Epithelial cell of proximal tubule (primary cell): ENCODE measurements at regions not wholly inside any gene's neighbourhood (a gene's known extent, or its start where the extent isn't known, plus 50 kb on each side); places are given as distances from the start of the nearest gene placed in this dataset.

Source experiments
- DNase-seq: peaks from one replicate; pipeline ENCODE4 v3.0.0-alpha.2; 2011; ENCODE audit warnings: low read depth
- H3K4me3 ChIP-seq: 2 replicates; pipeline ENCODE4 v1.5.1; 2011; ENCODE audit warnings: low read depth, mild to moderate bottlenecking, low read length
- TF ChIP-seq, protein P1 (sequence below): conservative IDR thresholded peaks from 2 replicates; pipeline ENCODE4 v1.5.1; 2012; ENCODE audit warnings: low read depth, mild to moderate bottlenecking, low read length

DNA sequence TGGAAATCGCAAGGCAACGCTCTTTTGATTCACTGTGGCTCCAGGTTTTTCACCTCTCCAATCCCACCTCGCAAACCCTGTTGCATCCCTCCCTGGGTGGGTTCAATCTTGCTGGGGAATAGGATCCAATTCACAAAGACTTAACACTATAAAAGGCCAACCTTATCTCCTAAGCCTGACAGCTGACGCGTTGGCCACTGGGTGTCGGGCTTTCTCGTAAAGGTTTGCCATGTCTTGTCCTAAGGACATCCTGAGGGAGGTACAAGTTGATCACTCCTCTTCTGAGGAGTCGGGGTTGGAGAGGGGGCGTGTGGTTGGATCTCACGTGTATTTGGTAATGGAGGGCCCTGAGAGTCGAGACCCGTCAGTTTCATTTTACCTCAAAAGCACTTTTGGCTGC, 112.6 kb upstream of the FZD10 start:
- H3K4me3 ChIP-seq, result no peak overlapping the region
- TF ChIP-seq, protein P1, sequence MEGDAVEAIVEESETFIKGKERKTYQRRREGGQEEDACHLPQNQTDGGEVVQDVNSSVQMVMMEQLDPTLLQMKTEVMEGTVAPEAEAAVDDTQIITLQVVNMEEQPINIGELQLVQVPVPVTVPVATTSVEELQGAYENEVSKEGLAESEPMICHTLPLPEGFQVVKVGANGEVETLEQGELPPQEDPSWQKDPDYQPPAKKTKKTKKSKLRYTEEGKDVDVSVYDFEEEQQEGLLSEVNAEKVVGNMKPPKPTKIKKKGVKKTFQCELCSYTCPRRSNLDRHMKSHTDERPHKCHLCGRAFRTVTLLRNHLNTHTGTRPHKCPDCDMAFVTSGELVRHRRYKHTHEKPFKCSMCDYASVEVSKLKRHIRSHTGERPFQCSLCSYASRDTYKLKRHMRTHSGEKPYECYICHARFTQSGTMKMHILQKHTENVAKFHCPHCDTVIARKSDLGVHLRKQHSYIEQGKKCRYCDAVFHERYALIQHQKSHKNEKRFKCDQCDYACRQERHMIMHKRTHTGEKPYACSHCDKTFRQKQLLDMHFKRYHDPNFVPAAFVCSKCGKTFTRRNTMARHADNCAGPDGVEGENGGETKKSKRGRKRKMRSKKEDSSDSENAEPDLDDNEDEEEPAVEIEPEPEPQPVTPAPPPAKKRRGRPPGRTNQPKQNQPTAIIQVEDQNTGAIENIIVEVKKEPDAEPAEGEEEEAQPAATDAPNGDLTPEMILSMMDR, result no peak
- no peak for DNase-seq

DNA sequence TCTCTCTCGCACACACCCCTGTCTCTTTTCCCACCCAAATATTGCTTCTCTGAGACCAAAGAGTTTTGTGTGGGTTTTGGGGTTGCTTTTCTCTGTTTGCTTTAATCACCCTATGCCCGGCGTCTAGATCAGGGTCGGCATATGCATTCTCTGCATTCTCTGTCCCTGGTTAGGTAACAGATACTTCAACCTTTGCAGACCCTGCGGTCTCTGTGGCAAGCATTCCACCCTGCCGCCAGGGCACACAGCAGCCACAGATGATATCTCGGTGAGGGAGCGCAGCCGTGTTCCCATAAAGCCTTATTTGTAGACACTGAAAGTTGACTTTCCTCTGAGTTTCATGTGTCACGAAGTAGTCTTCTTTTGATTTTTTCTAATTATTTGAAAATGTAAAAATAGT, 110.4 kb upstream of the FZD10 start:
- H3K4me3 ChIP-seq, result no peak overlapping the region
- DNase-seq, result no peak
- TF ChIP-seq, protein P1, result no peak

DNA sequence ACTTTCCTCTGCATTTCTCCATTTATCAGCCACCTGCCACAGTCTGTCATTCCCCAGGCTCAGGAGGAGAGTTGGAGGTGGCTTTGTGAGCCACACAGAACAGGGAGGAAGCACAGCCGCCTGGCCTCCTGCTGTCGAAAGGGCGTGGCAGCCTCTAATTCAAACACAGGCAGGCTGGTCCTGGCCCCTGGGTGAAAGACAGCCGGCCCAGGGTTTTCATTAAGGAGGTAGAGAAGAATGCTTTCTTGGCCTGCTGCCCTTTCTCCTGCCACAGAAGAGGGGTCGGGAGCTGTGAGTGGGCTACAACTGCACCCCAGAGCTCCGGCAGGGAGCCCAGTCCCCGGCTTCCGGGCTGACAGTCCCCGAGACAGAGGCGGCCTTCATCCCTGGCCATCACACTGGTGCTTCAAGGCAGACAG, 108.6 kb upstream of the FZD10 start:
- no peak overlapping the region for H3K4me3 ChIP-seq
- TF ChIP-seq, protein P1, result no peak
- no peak for DNase-seq

DNA sequence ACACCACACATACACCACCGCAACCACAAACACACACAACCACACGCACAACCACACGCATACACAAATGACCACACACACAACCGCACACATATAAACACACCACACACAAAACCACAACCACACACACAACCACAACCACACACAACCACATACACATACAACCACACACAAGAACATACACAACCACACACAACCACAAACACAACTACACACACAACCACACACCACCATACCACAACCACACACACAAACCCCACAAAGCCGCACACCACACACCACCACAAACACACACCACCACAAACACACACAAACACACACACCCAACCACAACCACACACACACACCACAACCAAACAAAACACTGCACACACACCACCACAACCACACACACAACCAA, 107.5 kb upstream of the FZD10 start:
- TF ChIP-seq, protein P1, result no peak
- DNase-seq, result no peak
- H3K4me3 ChIP-seq, result no peak overlapping the region

DNA sequence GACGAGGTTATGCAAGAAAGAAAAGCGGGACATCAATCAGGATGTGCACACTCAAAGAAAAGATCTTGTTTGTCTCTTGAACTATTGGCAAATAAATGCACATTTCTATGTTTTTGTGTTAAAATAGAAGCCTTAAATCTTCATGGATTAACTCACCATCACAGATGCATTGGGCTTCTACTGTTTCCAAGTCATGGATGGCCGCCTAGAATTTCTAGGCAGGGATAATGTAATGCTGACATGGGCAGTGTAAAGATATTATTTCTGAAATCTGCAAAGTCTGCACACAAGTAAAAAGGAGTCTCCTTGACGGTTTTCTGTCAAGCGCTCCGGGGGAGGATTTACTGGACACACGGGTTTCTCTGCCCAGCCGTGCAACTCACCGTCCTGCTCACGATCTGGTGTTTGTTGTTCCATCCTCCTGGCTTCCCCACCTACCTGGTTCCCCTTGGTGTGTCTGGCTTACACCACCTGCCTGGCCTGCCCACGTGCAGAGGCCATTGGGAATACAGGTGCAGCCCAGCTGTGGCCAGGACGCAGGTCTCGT, 103.3 kb upstream of the FZD10 start:
- no peak for DNase-seq
- TF ChIP-seq, protein P1, result no peak
- H3K4me3 ChIP-seq, result no peak overlapping the region

DNA sequence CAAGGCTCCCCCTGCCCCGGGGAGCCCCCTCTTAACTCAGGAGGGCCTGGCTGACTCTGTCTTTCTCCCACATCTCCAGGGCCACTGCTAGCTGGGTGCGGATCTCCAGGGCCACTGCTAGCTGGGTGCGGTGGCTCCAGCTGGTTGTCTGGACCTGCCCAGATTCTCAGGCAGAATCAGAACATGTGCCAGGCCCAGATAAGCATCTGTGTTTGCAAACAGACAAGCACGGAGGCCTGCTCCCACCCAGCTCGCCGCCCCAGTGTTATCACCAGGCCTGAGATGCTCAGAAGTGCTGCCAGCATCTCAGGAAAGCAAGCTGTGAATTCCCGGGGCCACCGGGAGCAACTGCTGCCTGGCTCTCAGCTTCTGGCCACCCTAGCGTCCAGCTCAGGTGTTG, 98.4 kb upstream of the FZD10 start:
- H3K4me3 ChIP-seq, result no peak overlapping the region
- TF ChIP-seq, protein P1, result no peak

DNA sequence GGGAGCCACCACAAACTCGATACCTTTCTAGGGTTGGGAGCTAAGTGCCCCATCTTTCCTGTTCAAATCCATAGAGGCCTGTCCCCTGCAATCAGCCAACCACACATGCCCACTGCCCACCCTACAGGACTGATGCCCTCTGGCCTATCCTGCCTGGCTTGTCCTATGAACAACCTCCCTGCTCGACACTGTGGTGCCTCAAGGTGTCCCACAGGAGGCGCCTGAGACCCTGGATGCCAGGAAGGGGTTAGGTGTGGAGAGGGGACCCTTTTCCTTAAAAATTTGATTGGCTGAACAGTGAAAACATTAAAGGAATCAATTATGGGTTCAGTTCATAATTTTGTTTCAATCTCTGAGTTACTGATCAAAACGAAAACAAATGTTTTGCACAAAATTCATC, 97.3 kb upstream of the FZD10 start:
- DNase-seq, result no peak
- TF ChIP-seq, protein P1, result no peak
- no peak overlapping the region for H3K4me3 ChIP-seq

More for the DNA sequence above, 98.4 kb upstream of the FZD10 start:
- no peak for DNase-seq
